ENCODE measurements at regions not wholly inside any gene's neighbourhood (a gene's known extent, or its start where the extent isn't known, plus 50 kb on each side); places are given as distances from the start of the nearest gene placed in this dataset.

DNA sequence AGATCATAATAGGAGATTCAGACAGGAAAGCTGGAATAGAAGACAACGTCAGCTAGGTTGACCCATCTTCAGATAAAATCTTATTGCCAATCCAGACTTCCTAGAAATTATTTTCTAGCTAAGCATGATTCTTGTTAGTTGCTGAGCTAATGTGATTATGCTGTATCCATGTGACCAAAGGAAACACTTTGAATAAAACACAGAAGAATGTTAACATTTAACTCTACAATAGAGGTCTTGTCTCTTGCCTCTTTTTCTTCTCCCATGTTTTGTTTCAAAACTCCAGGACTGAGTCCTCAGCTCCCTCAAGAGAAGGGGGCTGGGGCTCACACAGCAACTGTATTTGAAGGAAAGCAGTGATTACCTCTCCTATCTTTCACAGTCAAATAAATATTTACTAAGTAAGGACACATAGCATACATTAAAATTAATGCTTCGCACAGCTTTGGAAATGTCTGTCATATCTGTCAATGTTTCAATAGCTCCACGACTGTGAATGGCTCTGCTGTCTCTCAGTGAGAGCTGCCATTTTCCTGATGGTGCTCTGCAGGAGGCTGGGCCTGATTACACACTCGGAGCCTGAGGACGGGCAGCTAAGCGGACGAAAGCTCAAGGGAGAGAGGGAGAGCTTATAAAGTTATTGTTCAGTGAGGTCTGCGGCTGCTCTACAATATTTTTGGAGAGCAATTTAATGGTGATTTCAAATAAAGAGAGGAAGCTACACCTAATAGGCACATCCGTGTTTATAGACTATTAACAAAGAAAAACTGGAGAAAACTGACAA lies 64.8 kb upstream of the ZNF462 start:
- DNase-seq (peak in 1 of 5 donors; percentile 16), FAIRE-seq (no peak)
- Histone ChIP-seq H3K27me3 (ENCODE audit: control insufficient read depth, insufficient read depth, low read length) (no peaks in the 10 kb centered on the region), H3K9me3 (ENCODE audit: control insufficient read depth in 2 of 3, insufficient read depth in 1 of 3, low read length in 3 of 3) (peaks cover 0 to 2% (median 0%) of the 10 kb centered on the region in 3 donors), H3K4me3 (ENCODE audit: low read length in 3 of 3) (no peak overlapping the region), H3K9ac (ENCODE audit: low read length in 3 of 3) (no peak overlapping the region), H3K36me3 (ENCODE audit: control insufficient read depth in 2 of 3, insufficient read depth in 3 of 3, low read length in 3 of 3) (no peaks in the 10 kb centered on the region), H3K27ac (ENCODE audit: low read depth in 2 of 2, low read length in 2 of 2) (no peak overlapping the region), H3K4me1 (ENCODE audit: control insufficient read depth in 2 of 3, insufficient read depth in 2 of 3, low read depth in 1 of 3, low read length in 3 of 3) (no peaks in the 10 kb centered on the region)
- TF ChIP-seq CTCF (IDR thresholded peaks at IDR 0.05; ENCODE audit: borderline replicate concordance, extremely low read depth, insufficient read depth), result no peak
- intact Hi-C loops (cut with DNase I), result no loop called here

GRCh38 chr9:106799152-106799551 lies 63.8 kb upstream of the ZNF462 start:
- DNase-seq, result peak in 2 of 5 donors; percentile 18 to 48
- FAIRE-seq, result no peak
- intact Hi-C loops (cut with DNase I), result no loop called here
- no peaks in the 10 kb centered on the region for H3K36me3 ChIP-seq (ENCODE audit: control insufficient read depth in 2 of 3, insufficient read depth in 3 of 3, low read length in 3 of 3)
- no peak overlapping the region for H3K9ac ChIP-seq (ENCODE audit: low read length in 3 of 3)
- TF ChIP-seq CTCF (IDR thresholded peaks at IDR 0.05; ENCODE audit: borderline replicate concordance, extremely low read depth, insufficient read depth), result no peak
- H3K4me3 ChIP-seq (ENCODE audit: low read length in 3 of 3), result no peak overlapping the region
- H3K4me1 ChIP-seq (ENCODE audit: control insufficient read depth in 2 of 3, insufficient read depth in 2 of 3, low read depth in 1 of 3, low read length in 3 of 3), result no peaks in the 10 kb centered on the region
- H3K27me3 ChIP-seq (ENCODE audit: control insufficient read depth, insufficient read depth, low read length), result no peaks in the 10 kb centered on the region
- H3K27ac ChIP-seq (ENCODE audit: low read depth in 2 of 2, low read length in 2 of 2), result no peak overlapping the region
- H3K9me3 ChIP-seq (ENCODE audit: control insufficient read depth in 2 of 3, insufficient read depth in 1 of 3, low read length in 3 of 3), result peaks cover 0 to 2% (median 0%) of the 10 kb centered on the region in 3 donors

- no peak for DNase-seq
- Histone ChIP-seq H3K4me1 (ENCODE audit: control insufficient read depth in 2 of 3, insufficient read depth in 2 of 3, low read depth in 1 of 3, low read length in 3 of 3) (no peaks in the 10 kb centered on the region), H3K9me3 (ENCODE audit: control insufficient read depth in 2 of 3, insufficient read depth in 1 of 3, low read length in 3 of 3) (no peaks in the 10 kb centered on the region), H3K36me3 (ENCODE audit: control insufficient read depth in 2 of 3, insufficient read depth in 3 of 3, low read length in 3 of 3) (no peaks in the 10 kb centered on the region), H3K9ac (ENCODE audit: low read length in 3 of 3) (no peak overlapping the region), H3K27ac (ENCODE audit: low read depth in 2 of 2, low read length in 2 of 2) (no peak overlapping the region), H3K4me3 (ENCODE audit: low read length in 3 of 3) (no peak overlapping the region), H3K27me3 (ENCODE audit: control insufficient read depth, insufficient read depth, low read length) (no peaks in the 10 kb centered on the region)
- FAIRE-seq, result no peak
- TF ChIP-seq CTCF (IDR thresholded peaks at IDR 0.05; ENCODE audit: borderline replicate concordance, extremely low read depth, insufficient read depth), result no peak
- intact Hi-C loops (cut with DNase I), result no loop called here
Measured at GRCh38 chr9:106800701-106801270, 62.2 kb upstream of the ZNF462 start.

Data from kidney (tissue), 13 donors.